ENCODE measurements at regions not wholly inside any gene's neighbourhood (a gene's known extent, or its start where the extent isn't known, plus 50 kb on each side); places are given as distances from the start of the nearest gene placed in this dataset.
"Not testable (repeated sequence)": the region's sequence is repeated elsewhere in the genome, so short reads cannot be mapped to it uniquely, and the experiment has no call there.

DNA sequence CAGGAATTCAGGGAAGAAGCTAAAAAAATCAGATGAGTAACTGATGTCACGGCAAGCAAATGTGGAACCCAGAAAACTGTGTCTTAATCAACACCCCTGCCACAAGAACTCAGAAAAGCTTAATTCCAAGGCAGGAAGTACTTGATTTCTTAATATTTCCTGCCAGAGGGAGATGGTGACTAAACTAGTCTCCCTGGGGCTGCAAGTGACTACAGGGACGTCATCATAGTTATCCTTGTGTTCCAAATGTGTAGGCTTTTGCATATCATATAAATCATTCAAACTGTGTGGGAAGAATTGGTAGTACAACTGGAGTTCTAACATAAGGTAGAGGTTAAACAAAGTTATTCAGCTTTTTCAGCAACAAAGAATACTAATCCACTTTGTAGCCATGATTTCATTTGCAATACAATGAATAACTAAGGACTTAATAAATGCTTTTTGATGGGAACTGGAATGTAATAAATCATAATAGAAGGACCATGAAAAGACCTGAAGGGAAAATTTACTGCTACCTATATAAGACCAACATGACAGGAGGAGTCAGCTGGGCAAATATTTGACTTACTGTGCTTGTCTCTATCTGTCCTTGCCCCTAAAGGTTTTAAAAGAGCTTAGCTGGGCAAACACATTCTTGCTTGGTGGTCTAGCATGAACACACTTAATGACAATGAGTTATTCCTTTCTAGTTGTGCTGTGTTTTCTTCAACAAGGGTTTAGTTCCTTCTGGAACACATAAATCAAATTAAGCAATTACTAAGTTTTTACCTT, 76.0 kb upstream of the NECTIN3 start:
- DNase-seq (ENCODE audit: low read depth), result no peak
- in situ Hi-C loops (cut with HindIII; ENCODE audit: low pct_unique_long_range_greater_than_20kb, low sequenced_read_pairs), result no loop called here

DNA sequence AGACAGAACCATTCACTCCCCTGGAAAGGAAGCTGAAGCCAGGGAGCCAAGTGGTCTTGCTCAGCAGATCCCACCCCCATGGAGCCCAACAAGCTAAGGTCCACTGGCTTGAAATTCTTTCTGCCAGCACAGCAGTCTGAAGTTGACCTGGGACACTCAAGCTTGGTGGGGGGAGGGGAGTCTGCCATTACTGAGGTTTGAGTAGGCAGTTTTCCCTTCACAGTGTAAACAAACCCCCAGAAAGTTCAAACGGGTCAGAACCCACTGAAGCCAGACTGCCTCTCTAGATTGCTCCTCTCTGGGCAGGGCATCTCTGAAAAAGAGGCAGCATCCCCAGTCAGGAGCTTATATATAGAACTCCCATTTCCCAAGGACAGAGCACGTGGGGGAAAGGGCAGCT, 72.8 kb upstream of the NECTIN3 start:
- DNase-seq (ENCODE audit: low read depth); in situ Hi-C loops (cut with HindIII; ENCODE audit: low pct_unique_long_range_greater_than_20kb, low sequenced_read_pairs): not testable (repeated sequence)

DNA sequence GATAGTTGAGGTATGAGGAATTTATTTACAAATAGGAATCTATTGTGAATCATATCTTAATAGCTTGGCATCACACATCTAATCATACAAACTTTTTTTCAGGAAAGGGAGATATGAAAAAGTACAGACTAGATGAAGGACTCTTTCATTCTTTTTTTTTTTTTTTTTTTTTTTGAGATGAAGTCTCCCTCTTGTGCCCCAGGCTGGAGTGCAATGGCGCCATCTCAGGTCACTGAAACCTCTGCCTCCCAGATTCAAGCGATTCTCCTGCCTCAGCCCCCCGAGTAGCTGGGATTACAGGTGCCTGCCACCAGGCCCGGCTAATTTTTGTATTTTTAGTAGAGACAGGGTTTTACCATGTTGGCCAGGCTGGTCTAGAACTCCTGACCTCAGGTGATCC, 65.1 kb upstream of the NECTIN3 start:
- in situ Hi-C loops (cut with HindIII; ENCODE audit: low pct_unique_long_range_greater_than_20kb, low sequenced_read_pairs); DNase-seq (ENCODE audit: low read depth): not testable (repeated sequence)

DNA sequence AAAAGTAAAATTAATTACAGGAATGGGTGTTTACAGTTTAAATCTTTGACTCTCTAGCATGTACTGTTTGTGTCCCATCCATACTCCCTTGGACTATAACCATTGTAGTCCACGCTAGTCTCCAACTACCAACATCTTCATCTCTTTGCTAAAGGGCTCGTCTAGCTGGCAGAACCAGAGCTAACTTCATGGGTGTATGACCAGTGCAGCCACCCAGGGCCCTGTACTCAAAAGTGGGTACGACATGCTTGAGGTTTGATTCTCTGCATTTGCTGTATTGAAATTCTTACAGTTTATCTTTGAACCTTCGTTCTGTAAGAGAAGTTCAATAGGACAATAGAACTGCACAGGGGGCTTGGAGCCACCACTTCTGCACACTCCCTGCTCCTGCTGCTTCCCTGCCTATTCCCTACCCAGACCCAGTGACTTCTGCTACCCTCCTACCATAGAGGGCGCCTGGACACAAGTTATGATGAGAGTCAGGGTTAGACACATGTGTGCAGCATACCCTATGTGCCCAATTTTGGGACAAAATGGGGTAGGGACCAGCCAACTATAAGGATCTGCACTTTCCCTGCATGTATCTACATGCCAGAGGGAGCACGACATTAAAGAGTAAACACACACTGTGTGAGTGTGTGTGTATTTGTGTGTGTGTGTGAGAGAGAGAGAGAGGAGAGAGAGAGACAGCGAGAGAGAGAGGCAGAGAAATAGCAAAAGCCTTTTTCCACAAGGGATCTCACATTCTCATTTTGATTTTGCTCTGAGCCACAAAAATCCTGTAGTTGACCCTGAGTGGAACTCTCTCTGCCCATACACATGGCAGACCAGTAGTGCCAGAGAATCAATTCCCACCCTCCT, 59.0 kb upstream of the NECTIN3 start:
- in situ Hi-C loops (cut with HindIII; ENCODE audit: low pct_unique_long_range_greater_than_20kb, low sequenced_read_pairs), result no loop called here
- DNase-seq (ENCODE audit: low read depth), result no peak

All from Caki2 (cell line).